ENCODE measurements at regions not wholly inside any gene's neighbourhood (a gene's known extent, or its start where the extent isn't known, plus 50 kb on each side); places are given as distances from the start of the nearest gene placed in this dataset.
"Not testable (repeated sequence)": the region's sequence is repeated elsewhere in the genome, so short reads cannot be mapped to it uniquely, and the experiment has no call there.

DNA sequence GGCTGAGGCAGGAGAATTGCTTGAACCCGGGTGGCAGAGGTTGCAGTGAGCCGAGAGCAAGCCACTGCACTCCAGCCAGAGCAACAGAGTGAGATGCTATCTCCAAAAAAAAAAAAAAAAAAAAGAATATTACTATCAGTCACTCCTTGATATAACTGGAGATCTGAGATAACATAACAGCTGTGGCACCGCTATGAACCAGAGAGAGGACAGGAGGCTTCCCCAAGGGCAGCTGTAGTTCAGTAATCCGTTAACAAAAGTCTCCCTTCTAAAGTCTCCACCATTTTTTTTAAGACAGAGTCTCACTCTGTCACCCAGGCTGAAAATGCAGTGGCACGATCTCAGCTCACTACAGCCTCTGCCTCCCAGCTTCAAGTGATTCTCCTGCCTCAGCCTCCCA lies 120.5 kb downstream of the SEPTIN7 start:
- WGBS, 2 experiments (ENCODE audit: extremely low coverage in 2 of 2, insufficient read length in 1 of 2): no CpG with 5 or more reads among the region's 5 CpGs
- H3K4me1 ChIP-seq (ENCODE audit: control insufficient read depth, insufficient read depth, low read length); H3K56ac ChIP-seq (ENCODE audit: extremely low read depth, insufficient read depth, low read length); DNase-seq; H2BK15ac ChIP-seq (ENCODE audit: low read depth, low read length); H3K36me3 ChIP-seq (ENCODE audit: control insufficient read depth, insufficient read depth, low read length); H4K5ac ChIP-seq (ENCODE audit: low read depth, low read length); H3K4me2 ChIP-seq (ENCODE audit: low read depth, low read length); H3K27me3 ChIP-seq (ENCODE audit: control insufficient read depth, insufficient read depth, low read length); CTCF ChIA-PET; H3K23ac ChIP-seq (ENCODE audit: low read depth, low read length); H3K4me3 ChIP-seq (ENCODE audit: insufficient read depth, low read depth, low read length); H2AK9ac ChIP-seq (replicated peaks; ENCODE audit: low read depth, low read length, poor library complexity); H4K91ac ChIP-seq (ENCODE audit: insufficient read depth, low read depth, low read length); H2AFZ ChIP-seq (replicated peaks; ENCODE audit: low read length, poor library complexity); intact Hi-C loops (cut with micrococcal nuclease); BruUV-seq (replicated peaks); H3K9ac ChIP-seq (ENCODE audit: low read depth, low read length); H3K27ac ChIP-seq (ENCODE audit: insufficient read depth, low read length); H4K8ac ChIP-seq (ENCODE audit: low read depth in 2 of 2, low read length in 2 of 2); H2AK5ac ChIP-seq (ENCODE audit: low read depth, low read length); H2BK20ac ChIP-seq (ENCODE audit: low read depth, low read length); H3K18ac ChIP-seq (ENCODE audit: low read depth, low read length); H3K14ac ChIP-seq (replicated peaks; ENCODE audit: low read depth, low read length); H3K9me1 ChIP-seq (ENCODE audit: insufficient read depth, low read length); POLR2A ChIA-PET (ENCODE audit: unreplicated experiment); H3K4ac ChIP-seq (ENCODE audit: low read depth, low read length); ATAC-seq (ENCODE audit: low read depth); H2BK120ac ChIP-seq (ENCODE audit: low read depth, low read length); H2BK5ac ChIP-seq (ENCODE audit: low read depth, low read length, poor library complexity, severe bottlenecking); H4K20me1 ChIP-seq (ENCODE audit: insufficient read depth, low read length); H3K9me3 ChIP-seq (ENCODE audit: control insufficient read depth, insufficient read depth, low read length); dilution Hi-C loops (cut with HindIII; ENCODE audit: low sequenced_read_pairs, unreplicated experiment); H3K79me1 ChIP-seq (ENCODE audit: low read depth in 1 of 2, low read length in 2 of 2): not testable (repeated sequence)
- in situ Hi-C loops (cut with MboI; ENCODE audit: low sequenced_read_pairs): loop anchor here (10.0 kb wide), 1 partner anchor 53 kb away; no protein-coding TSS in a partner anchor

DNA sequence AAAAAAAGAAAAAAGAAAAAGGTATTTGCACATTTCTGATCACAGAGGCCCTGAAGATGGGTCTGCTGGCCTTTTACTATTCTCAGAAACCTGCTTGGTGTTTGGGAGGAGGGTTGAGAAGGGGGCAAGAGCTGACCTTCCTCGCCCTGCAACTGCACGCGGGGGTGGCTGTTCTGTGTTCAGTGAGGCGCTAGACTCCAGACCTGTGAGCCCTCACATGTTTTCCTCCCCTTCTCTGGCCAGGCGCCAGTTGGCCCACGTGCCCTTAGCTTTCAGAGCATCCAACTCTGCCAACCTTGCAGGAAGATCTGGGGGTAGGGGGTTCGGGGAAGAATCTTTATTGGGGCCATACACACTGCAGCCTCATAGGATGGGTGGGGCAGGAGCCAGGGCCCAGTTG lies 123.8 kb downstream of the SEPTIN7 start:
- H3K23ac ChIP-seq (ENCODE audit: low read depth, low read length); H2BK20ac ChIP-seq (ENCODE audit: low read depth, low read length); POLR2A ChIA-PET (ENCODE audit: unreplicated experiment); H3K9ac ChIP-seq (ENCODE audit: low read depth, low read length); DNase-seq; H2AFZ ChIP-seq (replicated peaks; ENCODE audit: low read length, poor library complexity); H4K20me1 ChIP-seq (ENCODE audit: insufficient read depth, low read length); H3K79me1 ChIP-seq (ENCODE audit: low read depth in 1 of 2, low read length in 2 of 2); H4K5ac ChIP-seq (ENCODE audit: low read depth, low read length); dilution Hi-C loops (cut with HindIII; ENCODE audit: low sequenced_read_pairs, unreplicated experiment); H2AK5ac ChIP-seq (ENCODE audit: low read depth, low read length); BruUV-seq (replicated peaks); CTCF ChIA-PET; H2BK15ac ChIP-seq (ENCODE audit: low read depth, low read length); H2BK120ac ChIP-seq (ENCODE audit: low read depth, low read length); intact Hi-C loops (cut with micrococcal nuclease); H2AK9ac ChIP-seq (replicated peaks; ENCODE audit: low read depth, low read length, poor library complexity); H3K56ac ChIP-seq (ENCODE audit: extremely low read depth, insufficient read depth, low read length); H3K27ac ChIP-seq (ENCODE audit: insufficient read depth, low read length); H3K4me2 ChIP-seq (ENCODE audit: low read depth, low read length); H3K9me1 ChIP-seq (ENCODE audit: insufficient read depth, low read length); H3K27me3 ChIP-seq (ENCODE audit: control insufficient read depth, insufficient read depth, low read length); H4K91ac ChIP-seq (ENCODE audit: insufficient read depth, low read depth, low read length); H3K36me3 ChIP-seq (ENCODE audit: control insufficient read depth, insufficient read depth, low read length); H3K14ac ChIP-seq (replicated peaks; ENCODE audit: low read depth, low read length); ATAC-seq (ENCODE audit: low read depth); H4K8ac ChIP-seq (ENCODE audit: low read depth in 2 of 2, low read length in 2 of 2); H3K4me3 ChIP-seq (ENCODE audit: insufficient read depth, low read depth, low read length); H3K4me1 ChIP-seq (ENCODE audit: control insufficient read depth, insufficient read depth, low read length); H3K9me3 ChIP-seq (ENCODE audit: control insufficient read depth, insufficient read depth, low read length); H3K18ac ChIP-seq (ENCODE audit: low read depth, low read length); H3K4ac ChIP-seq (ENCODE audit: low read depth, low read length); H2BK5ac ChIP-seq (ENCODE audit: low read depth, low read length, poor library complexity, severe bottlenecking): not testable (repeated sequence)
- no CpG with 5 or more reads among the region's 7 CpGs for WGBS, 2 experiments (ENCODE audit: extremely low coverage in 2 of 2, insufficient read length in 1 of 2)
- in situ Hi-C loops (cut with MboI; ENCODE audit: low sequenced_read_pairs): loop anchor here (10.0 kb wide), 1 partner anchor 50 kb away; no protein-coding TSS in a partner anchor
